Fibroblast of mammary gland (primary cell): ENCODE measurements at regions not wholly inside any gene's neighbourhood (a gene's known extent, or its start where the extent isn't known, plus 50 kb on each side); places are given as distances from the start of the nearest gene placed in this dataset.

ENCODE experiments used
- DNase-seq: peaks from one replicate; pipeline ENCODE4 v3.0.0-alpha.2; 2010; ENCODE audit warnings: low read depth
- H3K4me3 ChIP-seq: 2 replicates; pipeline ENCODE4 v1.5.1; 2011; ENCODE audit warnings: low read depth, mild to moderate bottlenecking, low read length, moderate library complexity; ENCODE audit not compliant: control insufficient read depth
- CTCF ChIP-seq: conservative IDR thresholded peaks from 2 replicates; pipeline ENCODE4 v1.5.1; 2011; ENCODE audit warnings: low read depth, low read length, inconsistent platforms; ENCODE audit not compliant: control insufficient read depth, insufficient read depth

GRCh38 chr17:70241071-70241470 lies 71.7 kb downstream of the KCNJ2 start:
- DNase-seq, result no peak
- TF ChIP-seq CTCF, result no peak
- H3K4me3 ChIP-seq, result no peak overlapping the region

GRCh38 chr17:70242781-70243437 lies 73.6 kb downstream of the KCNJ2 start:
- H3K4me3 ChIP-seq, result no peak overlapping the region
- DNase-seq, result peak; percentile 3
- TF ChIP-seq CTCF, result no peak

GRCh38 chr17:70251706-70252105 lies 82.4 kb downstream of the KCNJ2 start:
- H3K4me3 ChIP-seq, result no peak overlapping the region
- DNase-seq, result no peak
- no peak for TF ChIP-seq CTCF

GRCh38 chr17:70254735-70255460 lies 85.6 kb downstream of the KCNJ2 start:
- no peak overlapping the region for H3K4me3 ChIP-seq
- peak; percentile 22 for DNase-seq
- TF ChIP-seq CTCF, result no peak

GRCh38 chr17:70256751-70257150 lies 87.4 kb downstream of the KCNJ2 start:
- DNase-seq, result no peak
- H3K4me3 ChIP-seq, result no peak overlapping the region
- TF ChIP-seq CTCF, result no peak

GRCh38 chr17:70258465-70258864 lies 89.1 kb downstream of the KCNJ2 start:
- no peak overlapping the region for H3K4me3 ChIP-seq
- TF ChIP-seq CTCF, result no peak
- no peak for DNase-seq
